Right lobe of liver (tissue), 4 donors: ENCODE measurements at regions not wholly inside any gene's neighbourhood (a gene's known extent, or its start where the extent isn't known, plus 50 kb on each side); places are given as distances from the start of the nearest gene placed in this dataset.

ENCODE experiments used
- CTCF ChIP-seq, 4 donors: fragments of 200-600 bp in 3 of 4; fragments of 450-650 bp in 1 of 4; IDR thresholded peaks; one replicate each; pipeline versions ENCODE4 v1.5.1 to v1.8.0; 2016 to 2022; ENCODE audit warnings: antibody characterized with exemption in 4 of 4, mild to moderate bottlenecking in 2 of 4
- POLR2A ChIP-seq: fragments of 450-650 bp; IDR thresholded peaks from one replicate; pipeline ENCODE4 v1.6.1; 2017; ENCODE audit warnings: antibody characterized with exemption, mild to moderate bottlenecking
- donor health status: DM: no; HTN: no; CAD: no.
- donor health status: DM: no; HTN: no; CAD: no.
- donor health status: DM: no; HTN: yes; CAD: no.

- TF ChIP-seq POLR2A, result no peak
- TF ChIP-seq CTCF (IDR thresholded peaks at IDR 0.05), result no peak
Measured at GRCh38 chr7:428387-428786, 91.3 kb downstream of the PDGFA start.
